Upper lobe of left lung (tissue), 6 donors: ENCODE measurements at regions not wholly inside any gene's neighbourhood (a gene's known extent, or its start where the extent isn't known, plus 50 kb on each side); places are given as distances from the start of the nearest gene placed in this dataset.
"Not testable (repeated sequence)": the region's sequence is repeated elsewhere in the genome, so short reads cannot be mapped to it uniquely, and the experiment has no call there.

Experiments used
- ATAC-seq, 2 donors: fragments of 200-7000 bp; cut with Tn5 transposase; one replicate each; pipeline ENCODE4 v1.9.1; 2022; ENCODE audit warnings: mild to moderate bottlenecking in 2 of 2, moderate library complexity in 2 of 2; ENCODE audit not compliant: low FRiP score in 2 of 2
- DNase-seq, 2 donors: peaks; one replicate each; pipeline ENCODE4 v3.0.0-alpha.2; 2019 to 2020
- H3K27ac ChIP-seq, 4 donors: fragments of 200-600 bp; sonication (generic); one replicate each; pipeline ENCODE4 v1.5.1; 2016 to 2019
- H3K27me3 ChIP-seq, 4 donors: fragments of 200-600 bp; sonication (generic); one replicate each; pipeline ENCODE4 v1.5.1; 2017 to 2019
- H3K36me3 ChIP-seq, 4 donors: fragments of 200-600 bp; sonication (generic); one replicate each; pipeline ENCODE4 v1.5.1; 2016 to 2019
- H3K4me1 ChIP-seq, 4 donors: fragments of 200-600 bp; sonication (generic); one replicate each; pipeline ENCODE4 v1.5.1; 2018 to 2019
- H3K4me3 ChIP-seq, 4 donors: fragments of 200-600 bp; sonication (generic); one replicate each; pipeline ENCODE4 v1.5.1; 2017 to 2019; ENCODE audit warnings: mild to moderate bottlenecking in 2 of 4, moderate library complexity in 1 of 4
- H3K9me3 ChIP-seq, 4 donors: fragments of 200-600 bp; sonication (generic); one replicate each; pipeline ENCODE4 v1.5.1; 2018 to 2019
- EP300 ChIP-seq, 4 donors: sonication (generic); formaldehyde crosslinking; IDR thresholded peaks; one replicate each; pipeline ENCODE4 v1.5.1; 2017; ENCODE audit warnings: antibody characterized with exemption in 4 of 4, control low read depth in 2 of 4
- POLR2A ChIP-seq, 4 donors: fragments of 450-650 bp; IDR thresholded peaks; one replicate each; pipeline ENCODE4 v1.5.1; 2016 to 2017; ENCODE audit warnings: antibody characterized with exemption in 4 of 4, mild to moderate bottlenecking in 2 of 4
- POLR2AphosphoS5 ChIP-seq, 2 donors: sonication (generic); formaldehyde crosslinking; IDR thresholded peaks; one replicate each; pipeline ENCODE4 v1.5.1; 2017; ENCODE audit warnings: antibody characterized with exemption in 2 of 2
- WGBS, 2 donors: methylation state at CpG; one replicate each; pipeline ENCODE4 v1.1.5; 2017 to 2018; 5-methylcytosine and 5-hydroxymethylcytosine counted together
- TF ChIP-seq, protein P1 (sequence below), 6 experiments: fragments of 450-650 bp in 4 of 6; fragments of 200-600 bp in 2 of 6; sonication (generic) in 2 of 6; IDR thresholded peaks; one replicate each; pipeline ENCODE4 v1.5.1; 2016 to 2019; ENCODE audit warnings: antibody characterized with exemption in 6 of 6
- donor health status: DM: no; HTN: no; CAD: no; lungs with moderate emphysema.
- donor health status: DM: no; HTN: yes; CAD: no; lungs with severe emphysema.

DNA sequence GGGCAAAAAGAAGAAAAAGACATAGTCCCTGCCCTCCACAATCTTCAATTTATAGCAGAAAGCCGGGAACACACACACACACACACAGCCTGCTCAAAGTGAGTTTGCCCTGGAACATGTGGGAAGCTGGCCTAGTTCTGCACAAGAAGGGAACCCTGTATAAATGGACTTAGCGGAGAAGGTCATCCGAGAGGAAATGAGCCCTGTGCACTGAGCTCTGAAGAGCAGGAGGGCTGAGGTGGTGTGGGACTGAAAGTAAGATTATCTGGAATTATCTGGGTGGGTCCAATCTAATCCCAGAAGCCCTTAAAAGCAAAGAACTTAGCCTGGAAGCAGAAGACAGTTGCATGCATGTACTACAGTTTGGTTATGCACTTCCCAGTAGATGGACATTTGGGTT lies 90.0 kb upstream of the CTSV start:
- H3K27me3 ChIP-seq: no peaks in the 10 kb centered on the region
- DNase-seq: no peak
- no peaks in the 10 kb centered on the region for H3K4me1 ChIP-seq
- no peaks in the 10 kb centered on the region for H3K9me3 ChIP-seq
- WGBS, 2 donors: 85 to 90% methylated on average over 3 of the region's 3 CpGs
- no peaks in the 10 kb centered on the region for H3K36me3 ChIP-seq
- ATAC-seq: no peak
- no peak overlapping the region for H3K4me3 ChIP-seq
- no peak overlapping the region for H3K27ac ChIP-seq
- TF ChIP-seq, protein P1, sequence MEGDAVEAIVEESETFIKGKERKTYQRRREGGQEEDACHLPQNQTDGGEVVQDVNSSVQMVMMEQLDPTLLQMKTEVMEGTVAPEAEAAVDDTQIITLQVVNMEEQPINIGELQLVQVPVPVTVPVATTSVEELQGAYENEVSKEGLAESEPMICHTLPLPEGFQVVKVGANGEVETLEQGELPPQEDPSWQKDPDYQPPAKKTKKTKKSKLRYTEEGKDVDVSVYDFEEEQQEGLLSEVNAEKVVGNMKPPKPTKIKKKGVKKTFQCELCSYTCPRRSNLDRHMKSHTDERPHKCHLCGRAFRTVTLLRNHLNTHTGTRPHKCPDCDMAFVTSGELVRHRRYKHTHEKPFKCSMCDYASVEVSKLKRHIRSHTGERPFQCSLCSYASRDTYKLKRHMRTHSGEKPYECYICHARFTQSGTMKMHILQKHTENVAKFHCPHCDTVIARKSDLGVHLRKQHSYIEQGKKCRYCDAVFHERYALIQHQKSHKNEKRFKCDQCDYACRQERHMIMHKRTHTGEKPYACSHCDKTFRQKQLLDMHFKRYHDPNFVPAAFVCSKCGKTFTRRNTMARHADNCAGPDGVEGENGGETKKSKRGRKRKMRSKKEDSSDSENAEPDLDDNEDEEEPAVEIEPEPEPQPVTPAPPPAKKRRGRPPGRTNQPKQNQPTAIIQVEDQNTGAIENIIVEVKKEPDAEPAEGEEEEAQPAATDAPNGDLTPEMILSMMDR (IDR thresholded peaks at IDR 0.05): no peak
- TF ChIP-seq EP300 (IDR thresholded peaks at IDR 0.05): no peak

DNA sequence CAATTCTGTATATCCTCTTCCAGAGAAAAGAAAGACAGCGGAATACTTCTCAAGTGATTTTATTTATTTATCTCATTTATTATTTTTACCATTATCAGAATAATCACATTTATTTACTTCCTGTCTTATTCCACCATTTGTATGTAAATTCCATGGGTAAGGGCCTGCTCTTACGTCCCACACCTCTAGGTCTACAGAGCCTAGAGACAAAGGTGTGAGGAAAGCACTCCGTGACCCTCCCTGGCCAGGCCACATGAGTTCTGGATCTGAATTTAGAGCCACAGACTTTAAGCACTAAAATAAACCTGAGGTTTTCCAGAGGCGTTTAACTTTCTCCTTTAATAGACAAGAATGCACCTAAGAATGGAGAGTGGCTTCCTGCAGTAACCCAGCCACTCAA lies 85.3 kb upstream of the CTSV start:
- no peak for DNase-seq
- WGBS, 2 donors: 66 to 76% methylated on average over 4 of the region's 4 CpGs
- Histone ChIP-seq H3K9me3 (no peaks in the 10 kb centered on the region), H3K4me1 (no peaks in the 10 kb centered on the region), H3K27me3 (no peaks in the 10 kb centered on the region), H3K27ac (no peak overlapping the region), H3K36me3 (no peaks in the 10 kb centered on the region), H3K4me3 (no peak overlapping the region)
- no peak for ATAC-seq
- TF ChIP-seq EP300 (IDR thresholded peaks at IDR 0.05): no peak
- TF ChIP-seq, protein P1 (IDR thresholded peaks at IDR 0.05): no peak
- TF ChIP-seq POLR2AphosphoS5 (IDR thresholded peaks at IDR 0.05): no peak
- TF ChIP-seq POLR2A (IDR thresholded peaks at IDR 0.05): no peak

DNA sequence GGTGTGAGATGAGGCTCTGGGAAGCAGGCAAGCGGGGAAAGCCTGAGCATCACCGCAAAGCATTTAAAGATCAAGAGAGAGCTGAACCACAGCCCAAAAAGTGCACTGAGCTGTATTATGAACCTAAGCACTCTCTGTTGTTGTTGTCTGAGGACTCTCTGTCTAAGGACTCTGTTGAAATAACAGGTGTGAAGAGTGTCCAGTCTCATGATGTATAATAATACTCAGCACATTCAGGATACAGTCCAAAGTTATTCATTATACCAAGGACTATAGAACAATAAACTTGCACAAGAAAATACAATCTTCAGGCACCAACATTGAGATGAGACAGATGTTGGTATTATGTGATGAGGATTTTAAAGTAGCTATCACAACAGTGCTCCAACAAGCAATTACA lies 71.8 kb upstream of the CTSV start:
- WGBS, 2 donors: 97 to 100% methylated on average over 2 of the region's 2 CpGs

DNA sequence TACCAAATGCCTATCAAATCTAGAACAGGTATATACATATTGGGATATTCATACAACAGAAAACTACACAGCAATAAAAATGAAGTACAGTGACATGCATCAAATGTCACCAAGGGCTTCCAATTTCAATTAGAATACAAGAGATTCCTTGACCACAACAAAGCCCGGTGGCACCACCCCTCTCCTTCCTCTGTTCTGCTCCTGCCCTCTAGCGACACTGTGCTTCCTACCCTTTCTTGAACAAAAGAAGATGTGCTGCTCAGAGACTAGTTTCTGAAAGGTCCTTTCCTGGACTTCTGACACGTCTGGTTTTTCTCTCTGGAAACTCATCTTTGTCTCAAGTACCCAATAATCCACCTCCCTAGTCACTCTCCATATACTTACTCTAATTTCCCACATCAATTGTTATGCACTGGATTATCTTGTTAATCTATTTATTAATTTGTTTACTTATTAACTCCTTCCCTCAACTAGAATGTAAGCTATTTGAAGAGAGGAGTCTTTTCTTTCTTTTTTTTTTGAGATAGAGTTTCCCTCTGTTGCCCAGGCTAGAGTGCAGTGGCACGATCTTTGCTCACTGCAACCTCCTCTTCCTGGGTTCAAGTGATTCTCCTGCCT lies 70.4 kb upstream of the CTSV start:
- ATAC-seq: no peak
- 23 to 28% methylated on average over 4 of the region's 4 CpGs for WGBS, 2 donors
- DNase-seq: peak in 1 of 2 donors; percentile 34

More for the DNA sequence above, 71.8 kb upstream of the CTSV start:
- ATAC-seq: no peak
- H3K27me3 ChIP-seq: no peaks in the 10 kb centered on the region
- H3K4me3 ChIP-seq: no peak overlapping the region
- DNase-seq: no peak
- no peaks in the 10 kb centered on the region for H3K9me3 ChIP-seq
- TF ChIP-seq POLR2A (IDR thresholded peaks at IDR 0.05) (no peak), EP300 (IDR thresholded peaks at IDR 0.05) (no peak), POLR2AphosphoS5 (IDR thresholded peaks at IDR 0.05) (no peak)
- TF ChIP-seq, protein P1 (IDR thresholded peaks at IDR 0.05): no peak
- no peak overlapping the region for H3K27ac ChIP-seq
- no peaks in the 10 kb centered on the region for H3K36me3 ChIP-seq
- no peaks in the 10 kb centered on the region for H3K4me1 ChIP-seq

DNA sequence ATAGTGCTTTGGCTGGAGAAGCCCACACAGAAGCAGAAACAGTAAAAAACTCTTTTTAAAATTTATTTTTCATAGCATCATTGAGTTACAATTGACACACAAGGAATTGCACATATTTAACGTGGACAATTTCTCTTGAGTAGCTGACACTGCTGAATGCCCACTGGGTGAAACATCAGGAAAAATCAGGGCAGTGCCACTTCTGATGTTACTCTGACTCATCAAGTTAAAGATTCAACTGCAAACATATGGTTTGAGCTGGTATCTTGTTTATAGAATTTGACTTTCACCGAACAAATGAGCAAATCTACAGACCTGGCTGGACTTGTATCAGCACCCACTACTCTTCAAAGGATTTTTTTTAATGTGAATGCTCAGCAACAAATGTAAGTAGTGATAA lies 66.3 kb upstream of the CTSV start:
- not testable (repeated sequence) for H3K36me3 ChIP-seq, H3K4me1 ChIP-seq, H3K4me3 ChIP-seq, ATAC-seq, DNase-seq, H3K27me3 ChIP-seq, H3K27ac ChIP-seq, H3K9me3 ChIP-seq
- WGBS, 2 donors: 78 to 81% methylated on average over 2 of the region's 2 CpGs

More for the DNA sequence above, 70.4 kb upstream of the CTSV start:
- H3K27ac ChIP-seq: no peak overlapping the region
- no peaks in the 10 kb centered on the region for H3K9me3 ChIP-seq
- H3K4me3 ChIP-seq: no peak overlapping the region
- TF ChIP-seq, protein P1 (IDR thresholded peaks at IDR 0.05): peak in 3 of 6 experiments; percentile 8 to 18 (median 11)
- TF ChIP-seq EP300 (IDR thresholded peaks at IDR 0.05) (no peak), POLR2A (IDR thresholded peaks at IDR 0.05) (no peak), POLR2AphosphoS5 (IDR thresholded peaks at IDR 0.05) (no peak)
- no peaks in the 10 kb centered on the region for H3K27me3 ChIP-seq
- no peaks in the 10 kb centered on the region for H3K4me1 ChIP-seq
- no peaks in the 10 kb centered on the region for H3K36me3 ChIP-seq

DNA sequence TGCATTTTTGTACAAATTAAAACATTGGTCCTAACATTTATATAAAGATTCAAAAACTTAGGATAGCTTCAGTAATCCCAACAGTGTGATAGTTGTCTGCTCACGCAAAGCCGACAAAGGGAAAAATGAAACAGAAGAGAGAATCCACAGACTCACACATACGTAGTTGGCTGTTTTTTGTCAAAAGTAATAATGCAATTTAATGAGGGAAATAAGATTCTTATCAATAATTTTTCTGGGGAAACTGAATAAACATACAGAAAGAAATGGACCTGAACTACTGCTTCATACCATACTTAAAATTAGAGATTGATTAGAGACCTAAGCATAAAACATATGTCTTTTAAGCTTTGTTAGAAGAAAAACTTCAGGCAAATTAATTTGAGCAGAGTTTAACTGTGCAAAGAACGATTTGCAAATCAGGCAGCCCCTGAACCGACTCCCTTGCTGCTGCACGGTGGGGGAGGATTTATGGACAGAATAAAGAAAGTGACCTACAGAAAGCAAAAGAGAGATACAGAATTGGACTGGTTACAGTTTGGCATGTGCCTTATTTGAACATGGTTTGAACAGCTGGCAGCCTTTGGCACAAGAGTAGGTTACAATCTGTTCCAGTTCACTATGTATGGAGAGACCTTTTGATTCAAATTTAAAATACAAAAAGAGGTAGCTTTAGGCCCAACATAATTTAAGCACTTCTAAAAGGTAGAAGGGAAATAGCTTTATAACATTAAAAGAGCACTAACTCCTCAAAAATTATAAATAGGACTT lies 64.9 kb upstream of the CTSV start:
- DNase-seq, H3K36me3 ChIP-seq: not testable (repeated sequence)
- whole genome bisulfite sequencing, 2 donors: 76 to 82% methylated on average over 6 of the region's 6 CpGs

DNA sequence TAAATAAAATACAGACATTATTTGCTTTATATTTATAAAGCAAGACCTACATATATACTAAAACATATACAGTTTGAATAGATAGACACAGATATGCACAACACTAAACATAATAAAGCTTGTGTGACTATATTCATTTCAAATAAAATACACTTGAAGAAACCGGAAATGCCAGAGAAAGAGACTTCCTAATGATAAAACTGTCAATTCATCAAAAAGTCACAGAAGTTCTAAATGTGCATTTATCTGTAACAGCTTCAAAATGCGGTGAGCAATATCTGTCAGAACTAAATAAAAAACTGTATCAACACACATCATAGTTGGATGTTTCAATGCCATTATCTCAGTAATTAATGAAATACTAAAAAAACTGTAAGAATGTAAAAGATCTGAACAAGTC lies 60.6 kb upstream of the CTSV start:
- ATAC-seq, H3K4me1 ChIP-seq, H3K36me3 ChIP-seq, H3K9me3 ChIP-seq, DNase-seq, H3K4me3 ChIP-seq, H3K27ac ChIP-seq, H3K27me3 ChIP-seq: not testable (repeated sequence)
- WGBS, 2 donors: 58 to 82% methylated on average over 2 of the region's 2 CpGs

More for the DNA sequence above, 64.9 kb upstream of the CTSV start:
- H3K27ac ChIP-seq, H3K9me3 ChIP-seq, H3K4me1 ChIP-seq, H3K27me3 ChIP-seq, H3K4me3 ChIP-seq, ATAC-seq: not testable (repeated sequence)
